ENCODE measurements at regions not wholly inside any gene's neighbourhood (a gene's known extent, or its start where the extent isn't known, plus 50 kb on each side); places are given as distances from the start of the nearest gene placed in this dataset.

DNA sequence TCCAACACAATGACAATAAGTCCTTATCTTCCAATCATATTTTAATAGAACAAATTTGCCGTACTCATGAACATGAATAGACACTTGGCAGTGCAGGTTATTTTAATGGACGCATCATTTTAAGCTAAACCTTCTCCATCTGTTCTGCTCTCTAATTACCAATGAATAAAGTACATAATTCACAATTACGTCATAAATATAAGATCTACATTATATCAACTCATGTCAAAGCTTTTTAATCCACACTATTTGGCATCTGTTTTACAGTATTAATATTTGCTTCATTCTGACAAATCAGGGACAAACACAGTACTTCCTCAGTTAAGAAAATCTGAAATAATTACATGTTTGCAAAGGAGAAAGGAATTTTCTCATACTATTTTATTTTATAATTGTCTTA, 344.1 kb upstream of the DMAC1 start:
- TF ChIP-seq, protein P1, sequence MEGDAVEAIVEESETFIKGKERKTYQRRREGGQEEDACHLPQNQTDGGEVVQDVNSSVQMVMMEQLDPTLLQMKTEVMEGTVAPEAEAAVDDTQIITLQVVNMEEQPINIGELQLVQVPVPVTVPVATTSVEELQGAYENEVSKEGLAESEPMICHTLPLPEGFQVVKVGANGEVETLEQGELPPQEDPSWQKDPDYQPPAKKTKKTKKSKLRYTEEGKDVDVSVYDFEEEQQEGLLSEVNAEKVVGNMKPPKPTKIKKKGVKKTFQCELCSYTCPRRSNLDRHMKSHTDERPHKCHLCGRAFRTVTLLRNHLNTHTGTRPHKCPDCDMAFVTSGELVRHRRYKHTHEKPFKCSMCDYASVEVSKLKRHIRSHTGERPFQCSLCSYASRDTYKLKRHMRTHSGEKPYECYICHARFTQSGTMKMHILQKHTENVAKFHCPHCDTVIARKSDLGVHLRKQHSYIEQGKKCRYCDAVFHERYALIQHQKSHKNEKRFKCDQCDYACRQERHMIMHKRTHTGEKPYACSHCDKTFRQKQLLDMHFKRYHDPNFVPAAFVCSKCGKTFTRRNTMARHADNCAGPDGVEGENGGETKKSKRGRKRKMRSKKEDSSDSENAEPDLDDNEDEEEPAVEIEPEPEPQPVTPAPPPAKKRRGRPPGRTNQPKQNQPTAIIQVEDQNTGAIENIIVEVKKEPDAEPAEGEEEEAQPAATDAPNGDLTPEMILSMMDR (IDR thresholded peaks at IDR 0.05; ENCODE audit: low read depth, low read length), result no peak
- no peak for TF ChIP-seq POLR2A (IDR thresholded peaks at IDR 0.05; ENCODE audit: extremely low read depth, insufficient read length)
- no peak for TF ChIP-seq MYC (IDR thresholded peaks at IDR 0.05; ENCODE audit: low read depth, low read length)
- TF ChIP-seq, protein P2, sequence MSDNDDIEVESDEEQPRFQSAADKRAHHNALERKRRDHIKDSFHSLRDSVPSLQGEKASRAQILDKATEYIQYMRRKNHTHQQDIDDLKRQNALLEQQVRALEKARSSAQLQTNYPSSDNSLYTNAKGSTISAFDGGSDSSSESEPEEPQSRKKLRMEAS (IDR thresholded peaks at IDR 0.05; ENCODE audit: low read depth, low read length), result no peak
- no peak overlapping the region for H3K4me3 ChIP-seq (ENCODE audit: low read depth, low read length)
- no peak for DNase-seq (ENCODE audit: low read depth)

DNA sequence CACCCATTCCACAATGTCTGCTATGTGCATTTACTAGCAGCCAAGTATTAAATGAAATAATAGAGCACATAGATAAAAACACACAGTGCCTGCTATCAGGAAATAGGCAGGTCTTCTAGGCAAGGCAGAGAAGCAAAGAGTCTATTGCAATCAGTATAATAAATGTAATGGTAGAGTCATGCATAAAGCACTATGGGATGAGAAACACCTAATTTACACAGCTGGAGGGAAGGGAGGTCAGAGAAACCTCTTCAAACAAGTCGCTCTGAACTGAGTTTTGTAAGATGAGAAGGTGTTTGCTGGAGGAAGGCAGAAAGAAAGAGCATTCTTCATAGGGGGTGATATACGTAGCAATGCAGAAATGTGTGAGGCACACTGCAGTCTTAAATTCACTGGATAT, 341.0 kb upstream of the DMAC1 start:
- TF ChIP-seq, protein P1 (IDR thresholded peaks at IDR 0.05; ENCODE audit: low read depth, low read length), result no peak
- H3K4me3 ChIP-seq (ENCODE audit: low read depth, low read length), result no peak overlapping the region
- no peak for DNase-seq (ENCODE audit: low read depth)

DNA sequence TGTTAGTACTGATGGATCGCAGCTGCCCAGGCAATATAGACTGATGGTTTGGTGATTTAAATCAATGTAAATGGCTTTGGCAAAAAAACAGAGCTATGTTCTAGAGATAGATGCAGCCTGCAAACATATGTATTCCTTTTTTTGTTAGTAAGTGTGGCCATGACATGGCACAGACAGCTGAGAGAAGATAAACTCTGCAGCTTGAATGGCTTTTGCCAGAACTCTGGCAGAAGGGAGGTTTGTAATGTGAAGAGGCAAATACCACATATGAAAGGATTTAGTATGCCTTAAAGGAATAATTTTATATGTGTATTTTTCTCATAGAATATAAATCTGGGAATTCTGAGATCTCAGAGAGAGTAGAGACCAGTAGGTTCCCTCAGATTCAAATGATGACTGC, 340.2 kb upstream of the DMAC1 start:
- TF ChIP-seq, protein P1 (IDR thresholded peaks at IDR 0.05; ENCODE audit: low read depth, low read length), result no peak
- TF ChIP-seq, protein P2 (IDR thresholded peaks at IDR 0.05; ENCODE audit: low read depth, low read length), result no peak
- TF ChIP-seq MYC (IDR thresholded peaks at IDR 0.05; ENCODE audit: low read depth, low read length) (no peak), POLR2A (IDR thresholded peaks at IDR 0.05; ENCODE audit: extremely low read depth, insufficient read length) (no peak)
- DNase-seq (ENCODE audit: low read depth), result no peak
- no peak overlapping the region for H3K4me3 ChIP-seq (ENCODE audit: low read depth, low read length)

DNA sequence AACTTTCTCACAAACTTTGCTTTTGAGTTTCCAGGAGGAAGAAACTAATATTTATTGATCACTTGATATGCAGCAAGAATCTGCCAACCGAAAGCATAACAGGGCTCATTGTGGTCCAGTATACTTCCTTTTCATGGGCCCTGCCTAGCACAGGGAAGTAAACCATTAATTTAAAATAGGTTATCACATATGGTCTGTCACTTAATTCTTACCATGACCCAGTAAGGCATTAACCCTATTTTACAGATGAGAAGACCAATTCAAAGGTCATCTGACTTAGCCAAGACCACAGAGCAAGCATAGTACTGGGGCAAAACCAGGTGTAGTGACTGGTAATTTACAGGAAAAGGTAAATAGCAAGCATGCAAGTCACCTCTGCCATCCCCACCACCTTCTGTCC, 336.9 kb upstream of the DMAC1 start:
- no peak overlapping the region for H3K4me3 ChIP-seq (ENCODE audit: low read depth, low read length)
- TF ChIP-seq POLR2A (IDR thresholded peaks at IDR 0.05; ENCODE audit: extremely low read depth, insufficient read length) (no peak), MYC (IDR thresholded peaks at IDR 0.05; ENCODE audit: low read depth, low read length) (no peak)
- TF ChIP-seq, protein P1 (IDR thresholded peaks at IDR 0.05; ENCODE audit: low read depth, low read length), result no peak
- TF ChIP-seq, protein P2 (IDR thresholded peaks at IDR 0.05; ENCODE audit: low read depth, low read length), result no peak
- no peak for DNase-seq (ENCODE audit: low read depth)

DNA sequence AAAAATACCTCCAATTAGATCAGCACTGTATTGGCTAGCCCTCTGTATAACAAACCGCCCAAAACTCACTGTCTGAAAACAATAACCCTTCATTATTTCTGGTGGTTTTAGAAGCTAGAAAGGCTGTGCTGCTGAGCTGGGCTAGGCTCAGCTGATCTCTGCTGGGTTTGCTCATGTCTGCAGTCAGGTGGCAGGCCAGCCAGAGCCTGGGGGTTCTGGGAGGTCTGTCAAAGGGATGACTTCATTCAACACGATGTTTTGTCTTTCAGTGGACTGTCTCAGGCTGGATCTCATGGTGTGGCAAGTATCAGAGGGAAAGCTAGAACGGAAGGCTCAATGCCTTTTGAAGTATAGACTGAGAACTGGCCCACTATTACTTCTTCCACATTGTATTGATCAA, 335.1 kb upstream of the DMAC1 start:
- no peak for DNase-seq (ENCODE audit: low read depth)
- TF ChIP-seq, protein P2 (IDR thresholded peaks at IDR 0.05; ENCODE audit: low read depth, low read length), result no peak
- TF ChIP-seq MYC (IDR thresholded peaks at IDR 0.05; ENCODE audit: low read depth, low read length), result no peak
- no peak for TF ChIP-seq POLR2A (IDR thresholded peaks at IDR 0.05; ENCODE audit: extremely low read depth, insufficient read length)
- TF ChIP-seq, protein P1 (IDR thresholded peaks at IDR 0.05; ENCODE audit: low read depth, low read length), result no peak
- H3K4me3 ChIP-seq (ENCODE audit: low read depth, low read length), result no peak overlapping the region

DNA sequence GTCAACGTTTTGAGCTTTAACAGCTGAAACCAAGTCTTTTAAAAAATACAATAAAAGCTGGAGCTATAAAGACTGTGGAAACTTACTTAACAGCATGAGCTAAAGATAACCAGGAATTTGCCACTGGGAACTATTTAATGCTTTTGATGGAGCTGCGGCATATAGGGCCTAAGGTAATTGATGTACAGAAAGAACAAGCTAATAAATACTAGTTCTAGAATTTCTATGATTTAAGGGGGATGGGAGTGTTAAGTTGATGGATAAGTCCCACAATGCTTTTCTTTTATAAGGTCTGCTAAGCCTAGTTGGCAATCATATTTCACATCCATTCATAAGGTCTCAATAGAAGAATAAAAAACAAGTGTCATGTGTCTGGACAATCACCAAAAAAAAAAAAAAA, 334.0 kb upstream of the DMAC1 start:
- TF ChIP-seq POLR2A (IDR thresholded peaks at IDR 0.05; ENCODE audit: extremely low read depth, insufficient read length) (no peak), MYC (IDR thresholded peaks at IDR 0.05; ENCODE audit: low read depth, low read length) (no peak)
- TF ChIP-seq, protein P2 (IDR thresholded peaks at IDR 0.05; ENCODE audit: low read depth, low read length), result no peak
- TF ChIP-seq, protein P1 (IDR thresholded peaks at IDR 0.05; ENCODE audit: low read depth, low read length), result no peak
- DNase-seq (ENCODE audit: low read depth), result no peak
- H3K4me3 ChIP-seq (ENCODE audit: low read depth, low read length), result no peak overlapping the region

Data from NB4 (cell line).